ENCODE measurements at regions not wholly inside any gene's neighbourhood (a gene's known extent, or its start where the extent isn't known, plus 50 kb on each side); places are given as distances from the start of the nearest gene placed in this dataset.
"Not testable (repeated sequence)": the region's sequence is repeated elsewhere in the genome, so short reads cannot be mapped to it uniquely, and the experiment has no call there.

GRCh38 chrX:127187095-127187494 lies 367.6 kb downstream of the PRR32 start:
- DNase-seq (ENCODE audit: extremely low read depth in 1 of 11, low read depth in 9 of 11, low spot score in 4 of 11) = no peak

GRCh38 chrX:127190381-127190780 lies 370.9 kb downstream of the PRR32 start:
- DNase-seq (ENCODE audit: extremely low read depth in 1 of 11, low read depth in 9 of 11, low spot score in 4 of 11) = no peak

- DNase-seq (ENCODE audit: extremely low read depth in 1 of 11, low read depth in 9 of 11, low spot score in 4 of 11) = no peak
Observed at GRCh38 chrX:127207326-127207725, 387.8 kb downstream of the PRR32 start.

GRCh38 chrX:127221821-127222220 lies 402.3 kb downstream of the PRR32 start:
- not testable (repeated sequence) for DNase-seq (ENCODE audit: extremely low read depth in 1 of 11, low read depth in 9 of 11, low spot score in 4 of 11)

GRCh38 chrX:127243654-127244053 lies 424.1 kb downstream of the PRR32 start:
- no peak for DNase-seq (ENCODE audit: extremely low read depth in 1 of 11, low read depth in 9 of 11, low spot score in 4 of 11)

- no peak for DNase-seq (ENCODE audit: extremely low read depth in 1 of 11, low read depth in 9 of 11, low spot score in 4 of 11)
Observed at GRCh38 chrX:127259742-127260141, 440.2 kb downstream of the PRR32 start.

GRCh38 chrX:127276326-127276725 lies 456.8 kb downstream of the PRR32 start:
- no peak for DNase-seq (ENCODE audit: extremely low read depth in 1 of 11, low read depth in 9 of 11, low spot score in 4 of 11)

- DNase-seq (ENCODE audit: extremely low read depth in 1 of 11, low read depth in 9 of 11, low spot score in 4 of 11) = no peak
Observed at GRCh38 chrX:127300511-127300910, 481.0 kb downstream of the PRR32 start.

GRCh38 chrX:127302841-127303240 lies 483.3 kb downstream of the PRR32 start:
- no peak for DNase-seq (ENCODE audit: extremely low read depth in 1 of 11, low read depth in 9 of 11, low spot score in 4 of 11)

GRCh38 chrX:127305013-127305412 lies 485.5 kb downstream of the PRR32 start:
- no peak for DNase-seq (ENCODE audit: extremely low read depth in 1 of 11, low read depth in 9 of 11, low spot score in 4 of 11)

- DNase-seq (ENCODE audit: extremely low read depth in 1 of 11, low read depth in 9 of 11, low spot score in 4 of 11) = no peak
Observed at GRCh38 chrX:127306262-127306661, 486.7 kb downstream of the PRR32 start.

- DNase-seq (ENCODE audit: extremely low read depth in 1 of 11, low read depth in 9 of 11, low spot score in 4 of 11) = no peak
Observed at GRCh38 chrX:127313635-127314034, 494.1 kb downstream of the PRR32 start.

- no peak for DNase-seq (ENCODE audit: extremely low read depth in 1 of 11, low read depth in 9 of 11, low spot score in 4 of 11)
Observed at GRCh38 chrX:127317159-127317558, 497.6 kb downstream of the PRR32 start.

GRCh38 chrX:127324128-127324527 lies 504.6 kb downstream of the PRR32 start:
- no peak for DNase-seq (ENCODE audit: extremely low read depth in 1 of 11, low read depth in 9 of 11, low spot score in 4 of 11)

Measured in renal cortex interstitium (tissue), 11 donors.